HL-60 (cell line): ENCODE measurements at regions not wholly inside any gene's neighbourhood (a gene's known extent, or its start where the extent isn't known, plus 50 kb on each side); places are given as distances from the start of the nearest gene placed in this dataset.

Source experiments
- CTCF ChIP-seq: IDR thresholded peaks from one replicate; pipeline ENCODE4 v1.5.1; 2011; ENCODE audit warnings: low read length, control low read depth, inconsistent platforms; ENCODE audit not compliant: insufficient read depth
- POLR2AphosphoS5 ChIP-seq: IDR thresholded peaks from 2 replicates; pipeline ENCODE4 v1.6.1; 2012; ENCODE audit warnings: low read depth

GRCh38 chr14:27223906-27224305, 626.1 kb upstream of the NOVA1 start:
- TF ChIP-seq CTCF (no peak), POLR2AphosphoS5 (no peak)
